ENCODE measurements at regions not wholly inside any gene's neighbourhood (a gene's known extent, or its start where the extent isn't known, plus 50 kb on each side); places are given as distances from the start of the nearest gene placed in this dataset.

DNA sequence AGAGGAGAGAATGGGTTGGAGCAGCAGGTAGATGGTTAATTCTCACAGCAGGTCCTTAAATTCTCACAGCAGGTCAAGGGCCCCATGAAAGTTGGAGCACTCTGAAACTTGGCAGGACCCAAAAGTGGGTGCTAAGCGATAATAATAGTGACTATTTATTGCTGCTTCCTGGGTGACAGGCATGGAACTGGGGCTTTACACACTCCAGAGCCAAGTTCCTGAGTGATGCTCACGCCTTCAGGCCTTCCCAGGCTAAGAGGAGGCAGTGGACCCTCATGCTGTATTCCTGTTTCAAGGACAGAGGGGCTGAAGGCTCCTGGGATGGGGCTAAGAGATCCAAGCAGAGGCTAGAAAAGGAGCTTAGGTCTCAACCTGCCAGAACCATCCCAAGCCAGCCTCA, 180.9 kb upstream of the VASH1 start:
- TF ChIP-seq, protein P1, sequence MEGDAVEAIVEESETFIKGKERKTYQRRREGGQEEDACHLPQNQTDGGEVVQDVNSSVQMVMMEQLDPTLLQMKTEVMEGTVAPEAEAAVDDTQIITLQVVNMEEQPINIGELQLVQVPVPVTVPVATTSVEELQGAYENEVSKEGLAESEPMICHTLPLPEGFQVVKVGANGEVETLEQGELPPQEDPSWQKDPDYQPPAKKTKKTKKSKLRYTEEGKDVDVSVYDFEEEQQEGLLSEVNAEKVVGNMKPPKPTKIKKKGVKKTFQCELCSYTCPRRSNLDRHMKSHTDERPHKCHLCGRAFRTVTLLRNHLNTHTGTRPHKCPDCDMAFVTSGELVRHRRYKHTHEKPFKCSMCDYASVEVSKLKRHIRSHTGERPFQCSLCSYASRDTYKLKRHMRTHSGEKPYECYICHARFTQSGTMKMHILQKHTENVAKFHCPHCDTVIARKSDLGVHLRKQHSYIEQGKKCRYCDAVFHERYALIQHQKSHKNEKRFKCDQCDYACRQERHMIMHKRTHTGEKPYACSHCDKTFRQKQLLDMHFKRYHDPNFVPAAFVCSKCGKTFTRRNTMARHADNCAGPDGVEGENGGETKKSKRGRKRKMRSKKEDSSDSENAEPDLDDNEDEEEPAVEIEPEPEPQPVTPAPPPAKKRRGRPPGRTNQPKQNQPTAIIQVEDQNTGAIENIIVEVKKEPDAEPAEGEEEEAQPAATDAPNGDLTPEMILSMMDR (conservative IDR thresholded peaks at IDR 0.05; ENCODE audit: low read depth, low read length), result no peak
- no peak for TF ChIP-seq EZH2 (IDR thresholded peaks at IDR 0.05; ENCODE audit: borderline replicate concordance, low read depth, low read length, poor library complexity, severe bottlenecking)
